Uterus (tissue), 3 donors: ENCODE measurements at regions not wholly inside any gene's neighbourhood (a gene's known extent, or its start where the extent isn't known, plus 50 kb on each side); places are given as distances from the start of the nearest gene placed in this dataset.

ENCODE experiments used
- DNase-seq, 2 donors: peaks; one replicate each; pipeline ENCODE4 v3.0.0-alpha.2; 2019 to 2020
- H3K27ac ChIP-seq, 2 donors: fragments of 200-600 bp; sonication (generic); 1 replicate in 1 of 2; 2 replicates in 1 of 2; pipeline ENCODE4 v1.5.1; 2016 to 2018
- H3K27me3 ChIP-seq, 2 donors: fragments of 200-600 bp; sonication (generic); one replicate each; pipeline ENCODE4 v1.5.1; 2018 to 2019; ENCODE audit warnings: control low read depth in 1 of 2
- H3K36me3 ChIP-seq, 2 donors: fragments of 200-600 bp; sonication (generic); one replicate each; pipeline ENCODE4 v1.5.1; 2019; ENCODE audit warnings: control low read depth in 1 of 2
- H3K4me1 ChIP-seq, 2 donors: fragments of 200-600 bp; sonication (generic); one replicate each; pipeline ENCODE4 v1.5.1; 2018 to 2019; ENCODE audit warnings: control low read depth in 1 of 2
- H3K4me3 ChIP-seq, 2 donors: fragments of 200-600 bp; sonication (generic); 1 replicate in 1 of 2; 2 replicates in 1 of 2; pipeline ENCODE4 v1.5.1; 2018 to 2019; ENCODE audit warnings: mild to moderate bottlenecking in 1 of 2
- H3K9me3 ChIP-seq, 2 donors: fragments of 200-600 bp; sonication (generic); one replicate each; pipeline ENCODE4 v1.5.1; 2019; ENCODE audit warnings: control low read depth in 1 of 2
- CTCF ChIP-seq, 4 experiments: fragments of 200-600 bp in 2 of 4; fragments of 450-650 bp in 2 of 4; sonication (generic) in 2 of 4; IDR thresholded peaks; one replicate each; pipeline ENCODE4 v1.5.1; 2016 to 2019; ENCODE audit warnings: antibody characterized with exemption in 4 of 4, mild to moderate bottlenecking in 2 of 4, moderate library complexity in 1 of 4
- POLR2A ChIP-seq, 2 donors: fragments of 450-650 bp; IDR thresholded peaks; one replicate each; pipeline ENCODE4 v1.6.1; 2016; ENCODE audit warnings: antibody characterized with exemption in 2 of 2, mild to moderate bottlenecking in 1 of 2, moderate library complexity in 1 of 2
- intact Hi-C: fragments of 100-400 bp; cut with DNase I; formaldehyde crosslinking; loops from one replicate; pipeline ENCODE4 v1.15.1; 2023; ENCODE audit warnings: low total_unique reads
- donor health status: DM: yes; HTN: yes; CAD: no.

GRCh38 chr12:63036216-63036973 lies 101.4 kb upstream of the PPM1H start:
- intact Hi-C loops, result no loop called here
- no peak for DNase-seq
- no peak for TF ChIP-seq POLR2A (IDR thresholded peaks at IDR 0.05)
- TF ChIP-seq CTCF (IDR thresholded peaks at IDR 0.05), result no peak

DNA sequence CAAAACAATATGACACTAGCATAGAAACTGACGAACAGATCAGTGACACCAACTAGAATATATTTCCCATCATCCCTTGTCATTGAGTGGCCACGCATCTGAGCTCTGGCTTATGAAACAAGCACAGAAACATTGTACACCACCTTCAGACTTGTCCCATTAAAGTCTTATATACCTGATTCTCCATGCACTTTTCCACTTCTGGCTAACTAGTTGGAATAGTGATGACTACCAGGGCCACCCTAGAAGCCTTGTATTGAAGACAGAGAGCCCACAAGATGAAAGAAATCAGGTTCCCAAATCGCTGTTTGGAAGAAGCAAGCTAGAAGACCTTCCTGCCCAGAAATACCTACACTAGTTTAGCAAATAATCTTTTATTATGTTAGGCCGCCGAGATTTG lies 99.7 kb upstream of the PPM1H start:
- Histone ChIP-seq H3K4me1 (no peaks in the 10 kb centered on the region), H3K27ac (no peak overlapping the region), H3K9me3 (no peaks in the 10 kb centered on the region), H3K36me3 (no peaks in the 10 kb centered on the region), H3K27me3 (no peaks in the 10 kb centered on the region), H3K4me3 (no peak overlapping the region)
- intact Hi-C loops, result no loop called here
- TF ChIP-seq POLR2A (IDR thresholded peaks at IDR 0.05) (no peak), CTCF (IDR thresholded peaks at IDR 0.05) (no peak)
- no peak for DNase-seq

More at GRCh38 chr12:63036216-63036973, 101.4 kb upstream of the PPM1H start:
- Histone ChIP-seq H3K36me3 (no peaks in the 10 kb centered on the region), H3K27ac (no peak overlapping the region), H3K27me3 (no peaks in the 10 kb centered on the region), H3K9me3 (no peaks in the 10 kb centered on the region), H3K4me3 (no peak overlapping the region), H3K4me1 (no peaks in the 10 kb centered on the region)

- H3K36me3 ChIP-seq, result no peaks in the 10 kb centered on the region
- TF ChIP-seq POLR2A (IDR thresholded peaks at IDR 0.05), result no peak
- TF ChIP-seq CTCF (IDR thresholded peaks at IDR 0.05), result no peak
- H3K27me3 ChIP-seq, result no peaks in the 10 kb centered on the region
- intact Hi-C loops, result no loop called here
- H3K4me3 ChIP-seq, result no peak overlapping the region
- no peaks in the 10 kb centered on the region for H3K9me3 ChIP-seq
- no peak overlapping the region for H3K27ac ChIP-seq
- DNase-seq, result no peak
- no peaks in the 10 kb centered on the region for H3K4me1 ChIP-seq
Measured at GRCh38 chr12:63029676-63030075, 94.7 kb upstream of the PPM1H start.

DNA sequence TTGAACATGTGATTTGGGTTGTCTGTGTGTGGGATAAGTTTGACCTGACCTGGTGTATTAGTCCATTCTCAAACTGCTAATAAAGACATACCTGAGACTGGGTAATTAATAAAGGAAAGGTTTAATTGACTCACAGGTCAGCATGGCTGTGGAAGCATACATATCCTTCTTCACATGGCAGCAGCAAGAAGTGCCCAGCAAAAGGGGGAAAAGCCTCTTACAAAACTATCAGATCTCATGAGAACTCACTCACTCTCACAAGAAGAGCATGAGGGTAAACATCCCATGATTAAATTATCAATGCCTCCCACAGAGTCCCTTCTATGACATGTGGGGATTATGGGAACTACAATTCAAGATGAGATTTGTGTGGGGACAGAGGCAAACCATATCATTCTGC lies 94.0 kb upstream of the PPM1H start:
- no peaks in the 10 kb centered on the region for H3K4me1 ChIP-seq
- H3K36me3 ChIP-seq, result no peaks in the 10 kb centered on the region
- H3K27ac ChIP-seq, result no peak overlapping the region
- TF ChIP-seq POLR2A (IDR thresholded peaks at IDR 0.05), result no peak
- no peak for TF ChIP-seq CTCF (IDR thresholded peaks at IDR 0.05)
- intact Hi-C loops, result no loop called here
- DNase-seq, result no peak
- H3K27me3 ChIP-seq, result no peaks in the 10 kb centered on the region
- H3K4me3 ChIP-seq, result no peak overlapping the region
- no peaks in the 10 kb centered on the region for H3K9me3 ChIP-seq

DNA sequence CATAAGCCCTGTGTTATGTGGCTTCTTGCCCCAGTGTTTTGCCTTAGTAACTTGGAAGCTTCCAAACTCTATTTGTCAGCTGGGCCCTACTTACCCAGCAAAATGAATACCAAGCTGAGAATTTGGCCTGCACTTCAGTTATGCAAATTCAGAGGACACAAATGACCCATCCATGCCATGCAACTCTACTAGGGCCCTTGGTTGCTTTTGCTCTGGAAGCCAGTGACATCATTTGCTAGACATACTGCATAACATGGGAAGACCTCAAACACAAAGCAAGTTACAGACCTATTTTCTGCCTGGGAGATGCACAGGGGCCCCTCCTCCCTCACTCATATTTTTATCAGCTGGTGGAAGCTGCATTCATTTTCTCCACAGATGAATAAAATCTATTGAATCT lies 90.2 kb upstream of the PPM1H start:
- no peaks in the 10 kb centered on the region for H3K9me3 ChIP-seq
- no peak overlapping the region for H3K4me3 ChIP-seq
- TF ChIP-seq CTCF (IDR thresholded peaks at IDR 0.05) (no peak), POLR2A (IDR thresholded peaks at IDR 0.05) (no peak)
- H3K4me1 ChIP-seq, result no peaks in the 10 kb centered on the region
- no peak for DNase-seq
- H3K27me3 ChIP-seq, result no peaks in the 10 kb centered on the region
- H3K36me3 ChIP-seq, result no peaks in the 10 kb centered on the region
- intact Hi-C loops, result no loop called here
- H3K27ac ChIP-seq, result no peak overlapping the region
